WTC11 (cell line): ENCODE measurements at regions not wholly inside any gene's neighbourhood (a gene's known extent, or its start where the extent isn't known, plus 50 kb on each side); places are given as distances from the start of the nearest gene placed in this dataset.
"Not testable (repeated sequence)": the region's sequence is repeated elsewhere in the genome, so short reads cannot be mapped to it uniquely, and the experiment has no call there.

Experiments
- ATAC-seq: fragments of 200-7000 bp; cut with Tn5 transposase; 2 replicates; pipeline ENCODE4 v1.10.0; 2021; ENCODE audit warnings: mild to moderate bottlenecking, moderate library complexity
- CTCF ChIA-PET: fragments of 300-600 bp; sonication (Branson Sonifier 250); formaldehyde crosslinking; loops from one replicate; lab custom pipeline; 2021; ENCODE audit warnings: antibody characterized with exemption; lab: Charles Lee
- POLR2A ChIA-PET: fragments of 350-600 bp; sonication (Branson Sonifier 250); formaldehyde crosslinking; loops from one replicate; lab custom pipeline; 2021; ENCODE audit warnings: antibody characterized with exemption; lab: Charles Lee
- DNase-seq: peaks from one replicate; pipeline ENCODE4 v3.0.0; 2021; ENCODE audit warnings: low spot score
- H3K27ac Mint-ChIP-seq: 2 replicates; pipeline ENCODE4 v1.8.0; 2021; ENCODE audit warnings: mixed read lengths
- H3K27me3 Mint-ChIP-seq: 2 replicates; pipeline ENCODE4 v1.8.0; 2021; ENCODE audit warnings: low read depth, mild to moderate bottlenecking, moderate library complexity, mixed read lengths
- H3K36me3 Mint-ChIP-seq: 2 replicates; pipeline ENCODE4 v1.8.0; 2021; ENCODE audit warnings: mixed read lengths
- H3K4me1 Mint-ChIP-seq: 2 replicates; pipeline ENCODE4 v1.8.0; 2022; ENCODE audit warnings: mixed read lengths
- H3K4me3 Mint-ChIP-seq: 2 replicates; pipeline ENCODE4 v1.8.0; 2021; ENCODE audit warnings: mild to moderate bottlenecking, moderate library complexity, mixed read lengths
- H3K9me3 Mint-ChIP-seq: 2 replicates; pipeline ENCODE4 v1.8.0; 2021; ENCODE audit warnings: mixed read lengths
- CBFB ChIP-seq: sonication (generic); formaldehyde crosslinking; IDR thresholded peaks from 2 replicates; pipeline ENCODE4 v1.8.1; 2022; ENCODE audit warnings: mild to moderate bottlenecking, low read depth, missing genetic modification reagents
- MYBL2 ChIP-seq: sonication (generic); formaldehyde crosslinking; IDR thresholded peaks from 2 replicates; pipeline ENCODE4 v1.8.1; 2023; ENCODE audit warnings: mild to moderate bottlenecking, moderate library complexity, missing genetic modification reagents
- NR2C2 ChIP-seq: sonication (generic); formaldehyde crosslinking; IDR thresholded peaks from 2 replicates; pipeline ENCODE4 v1.8.0; 2022; ENCODE audit warnings: mild to moderate bottlenecking, missing genetic modification reagents
- NR3C1 ChIP-seq: sonication (generic); formaldehyde crosslinking; conservative IDR thresholded peaks from 2 replicates; pipeline ENCODE4 v1.8.1; 2023; ENCODE audit warnings: low read depth, mild to moderate bottlenecking, missing genetic modification reagents
- SMAD3 ChIP-seq: sonication (generic); formaldehyde crosslinking; IDR thresholded peaks from 2 replicates; pipeline ENCODE4 v1.8.0; 2022; ENCODE audit warnings: missing genetic modification reagents, mild to moderate bottlenecking, borderline replicate concordance
- SMAD4 ChIP-seq: sonication (generic); formaldehyde crosslinking; IDR thresholded peaks from 2 replicates; pipeline ENCODE4 v1.8.0; 2022; ENCODE audit warnings: mild to moderate bottlenecking, missing genetic modification reagents
- TCF7 ChIP-seq: sonication (generic); formaldehyde crosslinking; IDR thresholded peaks from 2 replicates; pipeline ENCODE4 v1.8.0; 2022; ENCODE audit warnings: mild to moderate bottlenecking, low read depth, missing genetic modification reagents, moderate library complexity
- ZNF423 ChIP-seq: fragments of 250-450 bp; sonication (Bioruptor Pico); IDR thresholded peaks from 2 replicates; pipeline ENCODE4 v2.1.2; 2022; ENCODE audit warnings: mild to moderate bottlenecking, moderate library complexity
- TF ChIP-seq, protein P1 (sequence below): sonication (generic); formaldehyde crosslinking; IDR thresholded peaks from 2 replicates; pipeline ENCODE4 v1.8.0; 2023; ENCODE audit warnings: mild to moderate bottlenecking, missing genetic modification reagents
- TF ChIP-seq, protein P2 (sequence below): sonication (generic); formaldehyde crosslinking; IDR thresholded peaks from 2 replicates; pipeline ENCODE4 v1.8.1; 2023; ENCODE audit warnings: mild to moderate bottlenecking, moderate library complexity, missing genetic modification reagents
- TF ChIP-seq, protein P3 (sequence below): sonication (generic); formaldehyde crosslinking; IDR thresholded peaks from 2 replicates; pipeline ENCODE4 v1.8.1; 2022; ENCODE audit warnings: missing genetic modification reagents, borderline replicate concordance
- TF ChIP-seq, protein P4 (sequence below): fragments of 250-450 bp; sonication (Bioruptor Pico); conservative IDR thresholded peaks from 2 replicates; pipeline ENCODE4 v1.9.0; 2021; ENCODE audit warnings: mild to moderate bottlenecking
- TF ChIP-seq, protein P5 (sequence below): sonication (generic); formaldehyde crosslinking; IDR thresholded peaks from 2 replicates; pipeline ENCODE4 v1.8.0; 2022; ENCODE audit warnings: missing genetic modification reagents
- TF ChIP-seq, protein P6 (sequence below): sonication (generic); formaldehyde crosslinking; conservative IDR thresholded peaks from 2 replicates; pipeline ENCODE4 v1.8.1; 2022; ENCODE audit warnings: mild to moderate bottlenecking, missing genetic modification reagents

DNA sequence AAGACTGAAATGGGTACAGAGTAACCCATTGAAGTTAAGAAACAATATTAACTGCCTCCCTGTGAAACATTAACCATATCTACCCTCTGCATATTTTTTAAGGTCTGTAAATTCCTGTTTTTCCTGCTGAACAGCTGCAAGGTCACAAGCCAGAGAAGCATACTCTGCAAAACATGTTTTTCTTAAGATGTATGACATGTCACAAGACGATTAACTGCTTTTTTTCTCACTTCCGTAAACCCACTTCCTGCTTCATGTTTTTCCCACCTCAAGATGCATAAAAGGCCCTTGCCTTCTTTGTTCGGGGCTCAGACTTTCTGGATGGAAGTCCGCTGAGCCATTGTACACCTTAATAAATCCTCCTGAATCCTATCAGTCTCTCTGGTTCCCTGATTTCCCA is 504.7 kb upstream of the MIS18BP1 start:
- DNase-seq (no peak), ATAC-seq (no peak)
- Mint-ChIP-seq H3K4me3 (no peak overlapping the region), H3K27me3 (peaks cover 3% of the 10 kb centered on the region; the same call in 1 of the 2 replicates), H3K4me1 (no peaks in the 10 kb centered on the region), H3K9me3 (peaks cover 73% of the 10 kb centered on the region), H3K27ac (no peak overlapping the region), H3K36me3 (peaks cover 35% of the 10 kb centered on the region)
- TF ChIP-seq SMAD3 (CRISPR knock-in tag), result no peak
- TF ChIP-seq, protein P1, sequence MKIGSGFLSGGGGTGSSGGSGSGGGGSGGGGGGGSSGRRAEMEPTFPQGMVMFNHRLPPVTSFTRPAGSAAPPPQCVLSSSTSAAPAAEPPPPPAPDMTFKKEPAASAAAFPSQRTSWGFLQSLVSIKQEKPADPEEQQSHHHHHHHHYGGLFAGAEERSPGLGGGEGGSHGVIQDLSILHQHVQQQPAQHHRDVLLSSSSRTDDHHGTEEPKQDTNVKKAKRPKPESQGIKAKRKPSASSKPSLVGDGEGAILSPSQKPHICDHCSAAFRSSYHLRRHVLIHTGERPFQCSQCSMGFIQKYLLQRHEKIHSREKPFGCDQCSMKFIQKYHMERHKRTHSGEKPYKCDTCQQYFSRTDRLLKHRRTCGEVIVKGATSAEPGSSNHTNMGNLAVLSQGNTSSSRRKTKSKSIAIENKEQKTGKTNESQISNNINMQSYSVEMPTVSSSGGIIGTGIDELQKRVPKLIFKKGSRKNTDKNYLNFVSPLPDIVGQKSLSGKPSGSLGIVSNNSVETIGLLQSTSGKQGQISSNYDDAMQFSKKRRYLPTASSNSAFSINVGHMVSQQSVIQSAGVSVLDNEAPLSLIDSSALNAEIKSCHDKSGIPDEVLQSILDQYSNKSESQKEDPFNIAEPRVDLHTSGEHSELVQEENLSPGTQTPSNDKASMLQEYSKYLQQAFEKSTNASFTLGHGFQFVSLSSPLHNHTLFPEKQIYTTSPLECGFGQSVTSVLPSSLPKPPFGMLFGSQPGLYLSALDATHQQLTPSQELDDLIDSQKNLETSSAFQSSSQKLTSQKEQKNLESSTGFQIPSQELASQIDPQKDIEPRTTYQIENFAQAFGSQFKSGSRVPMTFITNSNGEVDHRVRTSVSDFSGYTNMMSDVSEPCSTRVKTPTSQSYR (CRISPR knock-in tag), result no peak
- no peak for TF ChIP-seq NR3C1 (CRISPR knock-in tag)
- TF ChIP-seq, protein P2, sequence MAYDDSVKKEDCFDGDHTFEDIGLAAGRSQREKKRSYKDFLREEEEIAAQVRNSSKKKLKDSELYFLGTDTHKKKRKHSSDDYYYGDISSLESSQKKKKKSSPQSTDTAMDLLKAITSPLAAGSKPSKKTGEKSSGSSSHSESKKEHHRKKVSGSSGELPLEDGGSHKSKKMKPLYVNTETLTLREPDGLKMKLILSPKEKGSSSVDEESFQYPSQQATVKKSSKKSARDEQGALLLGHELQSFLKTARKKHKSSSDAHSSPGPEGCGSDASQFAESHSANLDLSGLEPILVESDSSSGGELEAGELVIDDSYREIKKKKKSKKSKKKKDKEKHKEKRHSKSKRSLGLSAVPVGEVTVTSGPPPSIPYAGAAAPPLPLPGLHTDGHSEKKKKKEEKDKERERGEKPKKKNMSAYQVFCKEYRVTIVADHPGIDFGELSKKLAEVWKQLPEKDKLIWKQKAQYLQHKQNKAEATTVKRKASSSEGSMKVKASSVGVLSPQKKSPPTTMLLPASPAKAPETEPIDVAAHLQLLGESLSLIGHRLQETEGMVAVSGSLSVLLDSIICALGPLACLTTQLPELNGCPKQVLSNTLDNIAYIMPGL (CRISPR knock-in tag), result no peak
- no peak for TF ChIP-seq SMAD4 (CRISPR knock-in tag)
- TF ChIP-seq, protein P3, sequence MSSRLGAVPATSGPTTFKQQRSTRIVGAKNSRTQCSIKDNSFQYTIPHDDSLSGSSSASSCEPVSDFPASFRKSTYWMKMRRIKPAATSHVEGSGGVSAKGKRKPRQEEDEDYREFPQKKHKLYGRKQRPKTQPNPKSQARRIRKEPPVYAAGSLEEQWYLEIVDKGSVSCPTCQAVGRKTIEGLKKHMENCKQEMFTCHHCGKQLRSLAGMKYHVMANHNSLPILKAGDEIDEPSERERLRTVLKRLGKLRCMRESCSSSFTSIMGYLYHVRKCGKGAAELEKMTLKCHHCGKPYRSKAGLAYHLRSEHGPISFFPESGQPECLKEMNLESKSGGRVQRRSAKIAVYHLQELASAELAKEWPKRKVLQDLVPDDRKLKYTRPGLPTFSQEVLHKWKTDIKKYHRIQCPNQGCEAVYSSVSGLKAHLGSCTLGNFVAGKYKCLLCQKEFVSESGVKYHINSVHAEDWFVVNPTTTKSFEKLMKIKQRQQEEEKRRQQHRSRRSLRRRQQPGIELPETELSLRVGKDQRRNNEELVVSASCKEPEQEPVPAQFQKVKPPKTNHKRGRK (CRISPR knock-in tag), result no peak
- no peak for TF ChIP-seq TCF7
- TF ChIP-seq, protein P4, sequence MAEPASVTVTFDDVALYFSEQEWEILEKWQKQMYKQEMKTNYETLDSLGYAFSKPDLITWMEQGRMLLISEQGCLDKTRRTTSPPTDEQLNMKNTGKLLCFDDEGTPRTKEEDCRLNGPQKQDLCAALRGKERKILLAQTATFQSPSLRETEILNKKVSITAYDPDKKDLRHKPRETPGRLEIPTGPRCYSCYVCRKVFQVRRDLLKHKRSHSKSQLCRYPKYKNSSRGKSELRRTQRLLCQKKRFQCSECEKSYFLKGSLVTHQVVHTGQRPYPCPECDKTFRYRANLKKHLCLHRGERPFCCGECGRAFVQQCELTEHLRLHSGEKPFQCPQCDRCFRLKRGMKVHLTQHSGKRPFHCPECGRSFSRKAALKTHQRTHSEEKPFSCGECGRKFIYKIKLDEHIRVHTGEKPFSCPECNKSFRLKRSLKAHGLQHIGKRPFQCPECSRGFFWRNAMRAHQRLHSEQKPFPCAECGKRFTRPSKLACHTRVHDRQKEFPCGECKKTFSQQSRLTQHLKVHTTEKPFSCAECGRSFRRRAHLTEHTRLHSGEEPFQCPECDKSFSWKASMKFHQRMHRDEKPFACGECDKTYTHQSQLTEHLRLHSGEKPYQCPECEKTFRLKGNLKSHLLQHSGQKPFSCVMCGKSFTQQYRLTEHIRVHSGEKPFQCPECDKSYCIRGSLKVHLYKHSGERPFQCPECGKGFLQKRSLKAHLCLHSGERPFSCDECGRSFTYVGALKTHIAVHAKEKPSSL, result no peak
- no peak for TF ChIP-seq NR2C2 (CRISPR knock-in tag)
- no peak for TF ChIP-seq ZNF423 (CRISPR knock-in tag)
- TF ChIP-seq, protein P5, sequence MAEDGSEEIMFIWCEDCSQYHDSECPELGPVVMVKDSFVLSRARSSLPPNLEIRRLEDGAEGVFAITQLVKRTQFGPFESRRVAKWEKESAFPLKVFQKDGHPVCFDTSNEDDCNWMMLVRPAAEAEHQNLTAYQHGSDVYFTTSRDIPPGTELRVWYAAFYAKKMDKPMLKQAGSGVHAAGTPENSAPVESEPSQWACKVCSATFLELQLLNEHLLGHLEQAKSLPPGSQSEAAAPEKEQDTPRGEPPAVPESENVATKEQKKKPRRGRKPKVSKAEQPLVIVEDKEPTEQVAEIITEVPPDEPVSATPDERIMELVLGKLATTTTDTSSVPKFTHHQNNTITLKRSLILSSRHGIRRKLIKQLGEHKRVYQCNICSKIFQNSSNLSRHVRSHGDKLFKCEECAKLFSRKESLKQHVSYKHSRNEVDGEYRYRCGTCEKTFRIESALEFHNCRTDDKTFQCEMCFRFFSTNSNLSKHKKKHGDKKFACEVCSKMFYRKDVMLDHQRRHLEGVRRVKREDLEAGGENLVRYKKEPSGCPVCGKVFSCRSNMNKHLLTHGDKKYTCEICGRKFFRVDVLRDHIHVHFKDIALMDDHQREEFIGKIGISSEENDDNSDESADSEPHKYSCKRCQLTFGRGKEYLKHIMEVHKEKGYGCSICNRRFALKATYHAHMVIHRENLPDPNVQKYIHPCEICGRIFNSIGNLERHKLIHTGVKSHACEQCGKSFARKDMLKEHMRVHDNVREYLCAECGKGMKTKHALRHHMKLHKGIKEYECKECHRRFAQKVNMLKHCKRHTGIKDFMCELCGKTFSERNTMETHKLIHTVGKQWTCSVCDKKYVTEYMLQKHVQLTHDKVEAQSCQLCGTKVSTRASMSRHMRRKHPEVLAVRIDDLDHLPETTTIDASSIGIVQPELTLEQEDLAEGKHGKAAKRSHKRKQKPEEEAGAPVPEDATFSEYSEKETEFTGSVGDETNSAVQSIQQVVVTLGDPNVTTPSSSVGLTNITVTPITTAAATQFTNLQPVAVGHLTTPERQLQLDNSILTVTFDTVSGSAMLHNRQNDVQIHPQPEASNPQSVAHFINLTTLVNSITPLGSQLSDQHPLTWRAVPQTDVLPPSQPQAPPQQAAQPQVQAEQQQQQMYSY (CRISPR knock-in tag), result no peak
- TF ChIP-seq, protein P6, sequence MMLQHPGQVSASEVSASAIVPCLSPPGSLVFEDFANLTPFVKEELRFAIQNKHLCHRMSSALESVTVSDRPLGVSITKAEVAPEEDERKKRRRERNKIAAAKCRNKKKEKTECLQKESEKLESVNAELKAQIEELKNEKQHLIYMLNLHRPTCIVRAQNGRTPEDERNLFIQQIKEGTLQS (CRISPR knock-in tag), result no peak
- TF ChIP-seq CBFB (CRISPR knock-in tag), result no peak
- TF ChIP-seq MYBL2 (CRISPR knock-in tag), result no peak
- CTCF ChIA-PET, result no interaction called here
- POLR2A ChIA-PET, result no interaction called here

DNA sequence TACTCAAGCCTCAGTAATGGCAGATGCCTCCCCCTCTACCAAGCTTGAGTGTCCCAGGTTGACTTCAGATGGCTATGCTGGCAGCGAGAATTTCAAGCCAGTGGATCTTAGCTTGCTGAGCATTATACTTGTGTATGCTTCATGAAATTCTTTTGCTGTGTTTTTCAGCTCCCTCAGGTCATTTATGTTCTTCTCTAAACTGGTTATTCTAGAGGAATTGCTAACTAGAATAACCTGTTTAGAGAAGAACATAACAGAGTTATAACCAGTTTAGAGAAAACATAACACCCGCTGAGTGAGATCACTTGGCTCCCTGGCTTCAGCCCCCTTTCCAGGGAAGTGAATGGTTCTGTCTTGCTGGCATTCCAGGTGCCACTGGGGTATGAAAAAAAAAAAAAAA is 503.4 kb upstream of the MIS18BP1 start:
- H3K27ac Mint-ChIP-seq, DNase-seq, H3K27me3 Mint-ChIP-seq, H3K4me3 Mint-ChIP-seq, CTCF ChIA-PET, POLR2A ChIA-PET, H3K4me1 Mint-ChIP-seq, ATAC-seq: not testable (repeated sequence)
- peaks cover 35% of the 10 kb centered on the region for H3K36me3 Mint-ChIP-seq
- H3K9me3 Mint-ChIP-seq, result peaks cover 76% of the 10 kb centered on the region
